HL-60 (cell line): ENCODE measurements at regions not wholly inside any gene's neighbourhood (a gene's known extent, or its start where the extent isn't known, plus 50 kb on each side); places are given as distances from the start of the nearest gene placed in this dataset.

ENCODE experiments used
- DNase-seq, 2 experiments: peaks; one replicate each; pipeline ENCODE4 v3.0.0-alpha.2; 2010 to 2020; ENCODE audit warnings: low read depth in 1 of 2, low spot score in 1 of 2
- H3K27ac ChIP-seq: fragments of 250-450 bp; sonication (Bioruptor Pico); replicated peaks from 2 replicates; pipeline ENCODE4 v1.5.1; 2020; ENCODE audit warnings: mild to moderate bottlenecking, moderate library complexity
- H3K27me3 ChIP-seq: fragments of 250-450 bp; sonication (Bioruptor Pico); 2 replicates; pipeline ENCODE4 v1.5.1; 2021; ENCODE audit warnings: mild to moderate bottlenecking, moderate library complexity; ENCODE audit not compliant: insufficient read depth, poor library complexity, severe bottlenecking
- H3K4me3 ChIP-seq: replicated peaks from 2 replicates; pipeline ENCODE4 v1.5.1; 2011; ENCODE audit warnings: mild to moderate bottlenecking, control low read depth, low read length; ENCODE audit not compliant: insufficient read depth
- GABPA ChIP-seq: IDR thresholded peaks from 2 replicates; pipeline ENCODE4 v1.6.1; 2012; ENCODE audit warnings: low read depth
- POLR2AphosphoS5 ChIP-seq: IDR thresholded peaks from 2 replicates; pipeline ENCODE4 v1.6.1; 2012; ENCODE audit warnings: low read depth
- REST ChIP-seq: IDR thresholded peaks from 2 replicates; pipeline ENCODE4 v1.6.1; 2012; ENCODE audit warnings: low read depth; ENCODE audit not compliant: insufficient replicate concordance
- SPI1 ChIP-seq: IDR thresholded peaks from 2 replicates; pipeline ENCODE4 v1.6.1; 2012; ENCODE audit warnings: low read depth, mild to moderate bottlenecking, borderline replicate concordance
- TF ChIP-seq, protein P1 (sequence below): IDR thresholded peaks from one replicate; pipeline ENCODE4 v1.5.1; 2011; ENCODE audit warnings: low read length, control low read depth, inconsistent platforms; ENCODE audit not compliant: insufficient read depth

- no peak for DNase-seq
- no peak for TF ChIP-seq GABPA
- TF ChIP-seq SPI1, result no peak
- no peak for TF ChIP-seq REST
- TF ChIP-seq POLR2AphosphoS5, result no peak
- TF ChIP-seq, protein P1, sequence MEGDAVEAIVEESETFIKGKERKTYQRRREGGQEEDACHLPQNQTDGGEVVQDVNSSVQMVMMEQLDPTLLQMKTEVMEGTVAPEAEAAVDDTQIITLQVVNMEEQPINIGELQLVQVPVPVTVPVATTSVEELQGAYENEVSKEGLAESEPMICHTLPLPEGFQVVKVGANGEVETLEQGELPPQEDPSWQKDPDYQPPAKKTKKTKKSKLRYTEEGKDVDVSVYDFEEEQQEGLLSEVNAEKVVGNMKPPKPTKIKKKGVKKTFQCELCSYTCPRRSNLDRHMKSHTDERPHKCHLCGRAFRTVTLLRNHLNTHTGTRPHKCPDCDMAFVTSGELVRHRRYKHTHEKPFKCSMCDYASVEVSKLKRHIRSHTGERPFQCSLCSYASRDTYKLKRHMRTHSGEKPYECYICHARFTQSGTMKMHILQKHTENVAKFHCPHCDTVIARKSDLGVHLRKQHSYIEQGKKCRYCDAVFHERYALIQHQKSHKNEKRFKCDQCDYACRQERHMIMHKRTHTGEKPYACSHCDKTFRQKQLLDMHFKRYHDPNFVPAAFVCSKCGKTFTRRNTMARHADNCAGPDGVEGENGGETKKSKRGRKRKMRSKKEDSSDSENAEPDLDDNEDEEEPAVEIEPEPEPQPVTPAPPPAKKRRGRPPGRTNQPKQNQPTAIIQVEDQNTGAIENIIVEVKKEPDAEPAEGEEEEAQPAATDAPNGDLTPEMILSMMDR, result no peak
- Histone ChIP-seq H3K27me3 (no peaks in the 10 kb centered on the region), H3K27ac (no peak overlapping the region), H3K4me3 (no peak overlapping the region)
Measured at GRCh38 chr3:6182909-6183308, 678.0 kb upstream of the GRM7 start.

DNA sequence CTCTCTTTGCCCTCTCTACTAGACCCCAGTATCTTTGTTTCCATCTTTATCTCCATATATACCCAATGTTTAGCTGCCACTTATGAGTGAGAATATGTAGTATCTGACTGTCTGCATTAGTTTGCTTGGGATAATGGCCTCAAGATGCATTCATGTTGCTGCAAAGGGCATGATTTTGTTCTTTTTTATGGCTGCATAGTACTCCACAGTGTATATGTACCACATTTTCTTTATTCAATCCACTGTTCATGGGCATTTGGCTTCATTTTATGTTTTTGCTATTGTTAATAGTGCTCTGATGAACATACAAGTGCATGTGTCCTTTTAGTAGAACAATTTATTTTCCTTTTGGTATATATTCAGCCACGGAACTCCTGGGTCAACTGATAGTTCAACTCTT is 671.5 kb upstream of the GRM7 start:
- TF ChIP-seq REST (no peak), GABPA (no peak), POLR2AphosphoS5 (no peak), SPI1 (no peak)
- TF ChIP-seq, protein P1, result no peak
- H3K27ac ChIP-seq, result no peak overlapping the region
- H3K27me3 ChIP-seq, result no peaks in the 10 kb centered on the region
- DNase-seq, result no peak
- no peak overlapping the region for H3K4me3 ChIP-seq

DNA sequence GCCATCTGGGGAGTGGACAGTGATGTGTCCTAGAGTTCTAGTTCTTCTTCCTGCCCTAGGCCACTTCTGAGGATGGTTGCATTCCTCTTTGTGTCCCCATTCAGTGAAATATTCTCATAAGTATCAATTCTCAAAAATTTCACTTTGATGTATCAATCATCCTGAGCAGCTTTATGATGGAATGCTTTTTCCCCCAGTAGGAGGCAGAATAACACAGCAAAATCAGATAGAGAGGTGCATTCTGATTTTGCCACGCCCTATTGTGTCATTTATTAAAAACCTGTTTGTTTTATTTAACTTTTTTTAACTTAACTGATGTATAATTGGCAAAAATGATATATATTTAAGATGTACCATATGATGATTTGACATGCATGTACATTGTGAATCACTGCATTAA is 656.0 kb upstream of the GRM7 start:
- no peak overlapping the region for H3K4me3 ChIP-seq
- DNase-seq, result peak in 1 of 2 experiments; percentile 1
- no peaks in the 10 kb centered on the region for H3K27me3 ChIP-seq
- TF ChIP-seq POLR2AphosphoS5 (no peak), GABPA (no peak), REST (no peak), SPI1 (no peak)
- TF ChIP-seq, protein P1, result no peak
- no peak overlapping the region for H3K27ac ChIP-seq
